Right lobe of liver (tissue), 6 donors: ENCODE measurements at regions not wholly inside any gene's neighbourhood (a gene's known extent, or its start where the extent isn't known, plus 50 kb on each side); places are given as distances from the start of the nearest gene placed in this dataset.

Experiments used
- ATAC-seq, 4 donors: fragments of 200-7000 bp; cut with Tn5 transposase; one replicate each; pipeline ENCODE4 v1.9.1; 2020; ENCODE audit warnings: mild to moderate bottlenecking in 4 of 4, moderate library complexity in 4 of 4
- DNase-seq, 3 donors: peaks; one replicate each; pipeline ENCODE4 v3.0.0-alpha.2; 2020
- H3K27ac ChIP-seq, 3 donors: fragments of 200-600 bp; one replicate each; pipeline ENCODE4 v1.8.0; 2022
- H3K27me3 ChIP-seq, 2 donors: fragments of 200-600 bp; one replicate each; pipeline ENCODE4 v1.8.0; 2022
- H3K36me3 ChIP-seq, 4 donors: fragments of 200-600 bp; sonication (generic) in 1 of 4; one replicate each; pipeline versions ENCODE4 v1.5.1 to v1.8.0; 2017 to 2022; ENCODE audit warnings: control low read depth in 1 of 4
- H3K4me1 ChIP-seq, 4 donors: fragments of 200-600 bp; sonication (generic) in 1 of 4; one replicate each; pipeline versions ENCODE4 v1.5.1 to v1.8.0; 2017 to 2022; ENCODE audit warnings: control low read depth in 1 of 4
- H3K4me3 ChIP-seq, 3 donors: fragments of 200-600 bp; one replicate each; pipeline ENCODE4 v1.8.0; 2022
- H3K9me3 ChIP-seq, 4 donors: fragments of 200-600 bp; sonication (generic) in 1 of 4; one replicate each; pipeline versions ENCODE4 v1.5.1 to v1.8.0; 2017 to 2022; ENCODE audit warnings: control low read depth in 1 of 4
- CTCF ChIP-seq, 4 donors: fragments of 200-600 bp in 3 of 4; fragments of 450-650 bp in 1 of 4; IDR thresholded peaks; one replicate each; pipeline versions ENCODE4 v1.5.1 to v1.8.0; 2016 to 2022; ENCODE audit warnings: antibody characterized with exemption in 4 of 4, mild to moderate bottlenecking in 2 of 4
- POLR2A ChIP-seq: fragments of 450-650 bp; IDR thresholded peaks from one replicate; pipeline ENCODE4 v1.6.1; 2017; ENCODE audit warnings: antibody characterized with exemption, mild to moderate bottlenecking
- WGBS: methylation state at CpG from one replicate; pipeline ENCODE4 v1.1.6; 2018; ENCODE audit warnings: low coverage, low lambda C conversion rate; ENCODE audit not compliant: insufficient coverage; ENCODE audit errors: missing lambda C conversion rate; 5-methylcytosine and 5-hydroxymethylcytosine counted together
- intact Hi-C, 2 donors: fragments of 100-400 bp; cut with DNase I; formaldehyde crosslinking; loops; one replicate each; pipeline versions ENCODE4 v1.11.2 to v1.14.1; 2022
- donor health status: DM: no; HTN: yes; CAD: no.
- donor health status: DM: no; HTN: no; CAD: no.
- donor health status: DM: no; HTN: no; CAD: no.
- donor health status: DM: no; HTN: yes; CAD: no.
- donor health status: DM: no; HTN: yes; CAD: no.

GRCh38 chr10:84665211-84665610 lies 336.8 kb downstream of the CCSER2 start:
- Histone ChIP-seq H3K9me3 (no peaks in the 10 kb centered on the region), H3K27ac (no peak overlapping the region), H3K36me3 (no peaks in the 10 kb centered on the region), H3K27me3 (no peaks in the 10 kb centered on the region), H3K4me3 (no peak overlapping the region), H3K4me1 (no peaks in the 10 kb centered on the region)
- ATAC-seq (no peak), DNase-seq (no peak)
- no peak for TF ChIP-seq CTCF (IDR thresholded peaks at IDR 0.05)
- intact Hi-C loops, result no loop called here
- 53% methylated on average over 3 of the region's 5 CpGs for WGBS

- intact Hi-C loops, result no loop called here
- peak in 1 of 3 donors; percentile 47 for DNase-seq
- TF ChIP-seq CTCF (IDR thresholded peaks at IDR 0.05) (peak in 3 of 4 donors; percentile 38 to 45 (median 39)), POLR2A (no peak)
- H3K4me3 ChIP-seq, result no peak overlapping the region
- WGBS, result 40% methylated on average over 8 of the region's 9 CpGs
- H3K36me3 ChIP-seq, result no peaks in the 10 kb centered on the region
- H3K9me3 ChIP-seq, result no peaks in the 10 kb centered on the region
- H3K27ac ChIP-seq, result no peak overlapping the region
- ATAC-seq, result peak; percentile 42 to 60 (median 52)
- H3K27me3 ChIP-seq, result no peaks in the 10 kb centered on the region
- H3K4me1 ChIP-seq, result no peaks in the 10 kb centered on the region
Measured at GRCh38 chr10:84665883-84666463, 337.6 kb downstream of the CCSER2 start.

- Histone ChIP-seq H3K9me3 (no peaks in the 10 kb centered on the region), H3K4me3 (no peak overlapping the region), H3K4me1 (no peaks in the 10 kb centered on the region), H3K36me3 (no peaks in the 10 kb centered on the region), H3K27ac (no peak overlapping the region), H3K27me3 (no peaks in the 10 kb centered on the region)
- 67% methylated on average over 5 of the region's 5 CpGs for WGBS
- intact Hi-C loops, result no loop called here
- no peak for ATAC-seq
- no peak for TF ChIP-seq POLR2A
- no peak for TF ChIP-seq CTCF (IDR thresholded peaks at IDR 0.05)
- no peak for DNase-seq
Measured at GRCh38 chr10:84668186-84668763, 339.9 kb downstream of the CCSER2 start.

- 59% methylated on average over 2 of the region's 2 CpGs for WGBS
- intact Hi-C loops, result no loop called here
- Histone ChIP-seq H3K27ac (no peak overlapping the region), H3K36me3 (no peaks in the 10 kb centered on the region), H3K4me3 (no peak overlapping the region), H3K9me3 (no peaks in the 10 kb centered on the region), H3K27me3 (no peaks in the 10 kb centered on the region), H3K4me1 (no peaks in the 10 kb centered on the region)
- DNase-seq, result no peak
- TF ChIP-seq CTCF (IDR thresholded peaks at IDR 0.05) (no peak), POLR2A (no peak)
- no peak for ATAC-seq
Measured at GRCh38 chr10:84675060-84675459, 346.7 kb downstream of the CCSER2 start.
